Rectal smooth muscle tissue (tissue), 1 donor: ENCODE measurements at regions not wholly inside any gene's neighbourhood (a gene's known extent, or its start where the extent isn't known, plus 50 kb on each side); places are given as distances from the start of the nearest gene placed in this dataset.

Experiments used
- H3K27ac ChIP-seq: one replicate; pipeline ENCODE4 v1.7.0; 2013; ENCODE audit warnings: low read depth, low read length, inconsistent platforms
- H3K27me3 ChIP-seq: one replicate; pipeline ENCODE4 v1.7.0; 2013; ENCODE audit warnings: low read length; ENCODE audit not compliant: control insufficient read depth, insufficient read depth
- H3K36me3 ChIP-seq: one replicate; pipeline ENCODE4 v1.7.0; 2013; ENCODE audit warnings: low read length; ENCODE audit not compliant: control insufficient read depth, insufficient read depth
- H3K4me1 ChIP-seq: one replicate; pipeline ENCODE4 v1.7.0; 2013; ENCODE audit warnings: low read length; ENCODE audit not compliant: control insufficient read depth, insufficient read depth
- H3K4me3 ChIP-seq: one replicate; pipeline ENCODE4 v1.7.0; 2013; ENCODE audit warnings: low read length
- H3K9ac ChIP-seq: one replicate; pipeline ENCODE4 v1.7.0; 2013; ENCODE audit warnings: low read length

GRCh38 chr3:102084006-102084405, 234.7 kb downstream of the NFKBIZ start:
- no peak overlapping the region for H3K4me3 ChIP-seq
- no peak overlapping the region for H3K27ac ChIP-seq
- no peaks in the 10 kb centered on the region for H3K27me3 ChIP-seq
- H3K36me3 ChIP-seq, result no peaks in the 10 kb centered on the region
- H3K9ac ChIP-seq, result no peak overlapping the region
- peaks cover 2% of the 10 kb centered on the region for H3K4me1 ChIP-seq

DNA sequence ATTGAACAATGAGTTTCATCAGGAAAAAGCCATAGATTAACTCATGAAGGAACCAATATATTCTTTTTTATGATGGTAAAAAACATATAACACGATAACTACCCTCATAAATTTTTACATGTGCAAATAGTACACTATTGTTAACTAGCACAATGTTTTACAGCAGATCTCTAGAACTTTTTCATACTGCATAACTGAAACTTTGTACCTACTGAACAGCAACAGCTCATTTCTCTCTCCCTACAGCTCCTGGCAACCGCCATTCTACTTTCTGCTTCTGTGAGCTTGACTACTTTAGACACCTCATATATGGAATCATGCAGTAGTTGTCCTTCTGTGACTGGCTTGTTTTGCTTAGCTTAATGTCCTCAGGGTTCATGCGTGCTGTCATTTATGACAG, 235.4 kb downstream of the NFKBIZ start:
- Histone ChIP-seq H3K9ac (no peak overlapping the region), H3K27me3 (no peaks in the 10 kb centered on the region), H3K4me1 (peaks cover 7% of the 10 kb centered on the region), H3K27ac (no peak overlapping the region), H3K4me3 (no peak overlapping the region), H3K36me3 (no peaks in the 10 kb centered on the region)

- no peaks in the 10 kb centered on the region for H3K27me3 ChIP-seq
- no peak overlapping the region for H3K9ac ChIP-seq
- no peaks in the 10 kb centered on the region for H3K36me3 ChIP-seq
- peaks cover 14% of the 10 kb centered on the region for H3K4me1 ChIP-seq
- H3K27ac ChIP-seq, result no peak overlapping the region
- H3K4me3 ChIP-seq, result no peak overlapping the region
Measured at GRCh38 chr3:102085431-102086176, 236.3 kb downstream of the NFKBIZ start.

GRCh38 chr3:102087236-102087635, 237.9 kb downstream of the NFKBIZ start:
- H3K27ac ChIP-seq, result no peak overlapping the region
- peaks cover 17% of the 10 kb centered on the region for H3K4me1 ChIP-seq
- no peaks in the 10 kb centered on the region for H3K36me3 ChIP-seq
- no peaks in the 10 kb centered on the region for H3K27me3 ChIP-seq
- H3K4me3 ChIP-seq, result no peak overlapping the region
- H3K9ac ChIP-seq, result no peak overlapping the region

DNA sequence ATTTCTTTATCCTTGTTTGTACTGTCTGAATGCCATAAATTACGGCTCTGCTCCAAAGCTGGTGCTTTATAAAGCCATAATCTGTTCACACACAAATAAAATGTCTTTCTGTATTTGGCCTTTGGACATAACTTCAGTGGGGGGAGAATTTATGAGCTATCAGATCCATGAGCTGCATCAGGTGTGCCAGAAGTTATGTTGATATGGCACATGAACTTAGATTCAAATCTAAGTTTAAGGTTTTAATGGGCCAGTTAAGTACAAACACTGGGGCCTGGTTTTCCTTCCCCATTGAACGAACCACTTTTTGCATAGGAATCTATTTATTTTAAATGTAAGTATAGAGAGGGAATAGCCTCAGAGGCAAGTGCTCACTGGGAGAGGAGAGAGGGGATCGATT, 239.9 kb downstream of the NFKBIZ start:
- H3K4me3 ChIP-seq, result no peak overlapping the region
- no peaks in the 10 kb centered on the region for H3K36me3 ChIP-seq
- H3K4me1 ChIP-seq, result peaks cover 17% of the 10 kb centered on the region
- no peaks in the 10 kb centered on the region for H3K27me3 ChIP-seq
- peak overlapping the region; percentile 33 for H3K27ac ChIP-seq
- H3K9ac ChIP-seq, result no peak overlapping the region

GRCh38 chr3:102089904-102090720, 240.8 kb downstream of the NFKBIZ start:
- H3K4me1 ChIP-seq, result peaks cover 17% of the 10 kb centered on the region
- H3K9ac ChIP-seq, result no peak overlapping the region
- no peak overlapping the region for H3K4me3 ChIP-seq
- no peaks in the 10 kb centered on the region for H3K36me3 ChIP-seq
- peak overlapping the region; percentile 48 for H3K27ac ChIP-seq
- H3K27me3 ChIP-seq, result no peaks in the 10 kb centered on the region

- Histone ChIP-seq H3K27me3 (no peaks in the 10 kb centered on the region), H3K9ac (no peak overlapping the region), H3K4me1 (peaks cover 17% of the 10 kb centered on the region), H3K36me3 (no peaks in the 10 kb centered on the region), H3K4me3 (no peak overlapping the region), H3K27ac (no peak overlapping the region)
Measured at GRCh38 chr3:102090721-102091045, 241.4 kb downstream of the NFKBIZ start.

DNA sequence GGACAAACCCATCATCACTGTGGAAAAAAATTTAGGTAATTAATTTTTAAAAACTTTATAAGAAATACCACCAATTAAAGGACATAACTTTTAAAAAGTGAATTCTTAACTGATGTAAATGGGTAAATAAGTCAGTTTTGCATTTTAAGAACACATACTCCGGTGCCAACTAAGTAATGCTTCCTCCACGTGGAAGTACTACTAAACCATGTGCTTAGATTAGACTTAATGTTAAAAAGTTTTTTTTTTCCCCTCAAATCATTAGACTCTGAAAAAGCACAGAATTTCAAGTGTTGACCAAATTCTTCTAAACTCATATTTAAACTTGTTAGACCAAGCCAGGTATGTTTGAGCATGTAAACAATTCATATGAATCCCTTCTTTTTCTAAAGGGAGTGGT, 242.0 kb downstream of the NFKBIZ start:
- H3K27ac ChIP-seq, result no peak overlapping the region
- no peak overlapping the region for H3K9ac ChIP-seq
- H3K27me3 ChIP-seq, result no peaks in the 10 kb centered on the region
- H3K36me3 ChIP-seq, result no peaks in the 10 kb centered on the region
- no peak overlapping the region for H3K4me3 ChIP-seq
- peaks cover 17% of the 10 kb centered on the region for H3K4me1 ChIP-seq

DNA sequence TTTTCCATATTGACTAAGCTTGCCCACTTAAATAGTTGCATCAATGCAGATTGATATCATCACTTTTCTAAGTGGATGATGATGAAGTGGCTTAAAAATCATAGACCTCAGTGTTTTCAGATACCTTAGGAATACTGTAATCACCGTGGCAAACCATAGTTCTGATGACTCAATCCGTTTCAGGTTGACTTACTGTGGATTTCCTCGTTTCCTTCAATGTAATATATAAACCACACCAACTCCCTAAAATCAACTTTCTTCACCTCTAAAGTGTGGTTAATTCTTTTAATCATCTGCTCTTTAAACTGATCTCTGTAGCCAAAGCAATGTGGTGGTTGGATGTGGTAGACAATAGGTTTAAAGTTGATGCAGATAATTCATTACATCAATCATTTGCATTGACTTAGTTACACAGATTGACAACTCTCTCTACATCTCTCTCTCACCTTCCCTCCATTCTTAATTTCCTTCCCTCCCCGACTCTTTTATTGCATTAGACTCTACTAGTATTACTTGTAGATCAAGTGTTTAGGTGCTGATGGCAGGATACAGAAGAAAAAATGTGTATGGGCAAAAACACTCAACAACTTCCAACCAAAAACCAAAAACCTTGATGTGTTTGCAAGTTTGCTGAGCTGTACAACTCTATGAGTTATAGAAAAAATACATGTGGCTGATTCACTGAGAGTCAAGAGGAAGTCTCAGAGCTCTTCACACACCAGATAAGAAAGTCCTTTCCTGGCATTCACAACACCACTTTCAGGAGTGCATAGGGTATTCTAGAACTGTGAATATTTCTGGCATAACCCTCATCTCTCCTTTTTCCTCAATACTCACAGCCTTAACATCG, 243.5 kb downstream of the NFKBIZ start:
- Histone ChIP-seq H3K4me3 (no peak overlapping the region), H3K27me3 (no peaks in the 10 kb centered on the region), H3K27ac (no peak overlapping the region), H3K4me1 (peaks cover 17% of the 10 kb centered on the region), H3K9ac (no peak overlapping the region), H3K36me3 (no peaks in the 10 kb centered on the region)

GRCh38 chr3:102094506-102094905, 245.2 kb downstream of the NFKBIZ start:
- Histone ChIP-seq H3K4me3 (no peak overlapping the region), H3K4me1 (peaks cover 12% of the 10 kb centered on the region), H3K36me3 (no peaks in the 10 kb centered on the region), H3K9ac (no peak overlapping the region), H3K27me3 (no peaks in the 10 kb centered on the region), H3K27ac (no peak overlapping the region)

DNA sequence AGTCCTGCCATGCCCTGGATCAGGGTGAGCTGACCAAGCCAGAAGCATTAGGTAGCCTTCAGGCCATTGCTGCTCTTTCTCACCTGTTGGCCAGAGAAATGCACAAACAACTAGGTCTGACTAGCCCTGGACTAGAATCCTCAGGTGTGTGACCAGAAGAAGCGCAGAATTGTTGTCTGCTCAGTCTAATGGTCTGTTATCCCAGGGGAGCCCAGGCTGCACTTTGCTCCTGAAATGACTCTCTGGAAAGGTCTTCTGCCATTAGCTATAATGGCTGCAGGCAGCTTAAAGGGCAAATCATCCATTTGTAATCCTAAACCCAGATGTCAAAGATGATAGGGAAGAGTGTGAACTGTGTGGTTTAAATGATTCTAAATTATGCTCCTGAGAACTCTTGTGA, 246.1 kb downstream of the NFKBIZ start:
- no peak overlapping the region for H3K9ac ChIP-seq
- H3K27me3 ChIP-seq, result no peaks in the 10 kb centered on the region
- H3K4me3 ChIP-seq, result no peak overlapping the region
- no peak overlapping the region for H3K27ac ChIP-seq
- no peaks in the 10 kb centered on the region for H3K36me3 ChIP-seq
- peaks cover 5% of the 10 kb centered on the region for H3K4me1 ChIP-seq

GRCh38 chr3:102096066-102096465, 246.8 kb downstream of the NFKBIZ start:
- Histone ChIP-seq H3K27me3 (no peaks in the 10 kb centered on the region), H3K9ac (no peak overlapping the region), H3K4me3 (no peak overlapping the region), H3K27ac (no peak overlapping the region), H3K36me3 (no peaks in the 10 kb centered on the region), H3K4me1 (no peaks in the 10 kb centered on the region)
